Vagina (tissue), 2 donors: ENCODE measurements at regions not wholly inside any gene's neighbourhood (a gene's known extent, or its start where the extent isn't known, plus 50 kb on each side); places are given as distances from the start of the nearest gene placed in this dataset.

Source experiments
- DNase-seq, 2 donors: peaks; one replicate each; pipeline ENCODE4 v3.0.0-alpha.2; 2017; ENCODE audit errors: extremely low spot score in 2 of 2
- H3K27ac ChIP-seq: fragments of 200-600 bp; sonication (generic); one replicate; pipeline ENCODE4 v1.5.1; 2019
- H3K27me3 ChIP-seq: fragments of 200-600 bp; sonication (generic); one replicate; pipeline ENCODE4 v1.5.1; 2019
- H3K36me3 ChIP-seq, 2 donors: fragments of 200-600 bp; sonication (generic); one replicate each; pipeline ENCODE4 v1.5.1; 2017 to 2019
- H3K4me1 ChIP-seq: fragments of 200-600 bp; sonication (generic); one replicate; pipeline ENCODE4 v1.5.1; 2019
- H3K4me3 ChIP-seq, 2 donors: fragments of 200-600 bp; sonication (generic); 1 replicate in 1 of 2; 2 replicates in 1 of 2; pipeline ENCODE4 v1.5.1; 2016 to 2019
- H3K9me3 ChIP-seq: fragments of 200-600 bp; sonication (generic); one replicate; pipeline ENCODE4 v1.5.1; 2019
- CTCF ChIP-seq, 3 experiments: fragments of 450-650 bp in 2 of 3; fragments of 200-600 bp in 1 of 3; sonication (generic) in 1 of 3; IDR thresholded peaks; one replicate each; pipeline ENCODE4 v1.5.1; 2017 to 2019; ENCODE audit warnings: antibody characterized with exemption in 3 of 3, mild to moderate bottlenecking in 2 of 3, moderate library complexity in 2 of 3
- POLR2A ChIP-seq, 2 donors: fragments of 450-650 bp; IDR thresholded peaks; one replicate each; pipeline ENCODE4 v1.6.1; 2017; ENCODE audit warnings: antibody characterized with exemption in 2 of 2, mild to moderate bottlenecking in 2 of 2, moderate library complexity in 2 of 2
- POLR2AphosphoS5 ChIP-seq, 2 donors: sonication (generic); formaldehyde crosslinking; IDR thresholded peaks; one replicate each; pipeline ENCODE4 v1.9.0; 2017; ENCODE audit warnings: antibody characterized with exemption in 2 of 2, mild to moderate bottlenecking in 2 of 2, low read depth in 1 of 2; ENCODE audit not compliant: insufficient read depth in 1 of 2
- intact Hi-C: fragments of 100-400 bp; cut with DNase I; formaldehyde crosslinking; loops from one replicate; pipeline ENCODE4 v1.15.1; 2023

DNA sequence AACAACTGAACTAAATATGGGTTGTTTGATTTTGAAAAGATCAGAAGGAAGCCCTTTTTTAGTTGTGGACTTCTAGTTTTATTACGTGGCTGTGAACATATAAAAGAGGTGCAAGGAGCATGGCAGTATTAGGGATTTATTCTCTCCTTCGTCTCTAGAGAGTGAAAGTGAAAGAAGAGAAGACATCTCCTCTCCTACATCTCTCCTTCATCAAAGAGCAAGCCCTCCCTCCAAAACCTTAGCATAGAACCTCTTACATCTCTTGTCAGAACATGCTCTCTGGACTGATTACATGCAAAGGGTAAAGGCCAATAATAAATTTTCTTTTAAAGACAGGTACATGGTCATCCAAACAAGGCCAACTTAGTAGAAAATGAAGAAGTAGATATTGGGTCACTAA lies 184.3 kb upstream of the IRX1 start:
- TF ChIP-seq POLR2A (IDR thresholded peaks at IDR 0.05) (no peak), POLR2AphosphoS5 (IDR thresholded peaks at IDR 0.05; ENCODE audit: insufficient read depth in 1 of 2, low read depth in 1 of 2) (no peak), CTCF (IDR thresholded peaks at IDR 0.05) (no peak)

GRCh38 chr5:3401635-3402034 lies 194.0 kb upstream of the IRX1 start:
- DNase-seq = peak in 1 of 2 donors; percentile 58
- Histone ChIP-seq H3K36me3 (no peaks in the 10 kb centered on the region), H3K27ac (no peak overlapping the region), H3K4me1 (no peaks in the 10 kb centered on the region), H3K4me3 (no peak overlapping the region), H3K9me3 (no peaks in the 10 kb centered on the region), H3K27me3 (no peaks in the 10 kb centered on the region)
- intact Hi-C loops = no loop called here
- TF ChIP-seq POLR2A (IDR thresholded peaks at IDR 0.05) (no peak), POLR2AphosphoS5 (IDR thresholded peaks at IDR 0.05; ENCODE audit: insufficient read depth in 1 of 2, low read depth in 1 of 2) (no peak), CTCF (IDR thresholded peaks at IDR 0.05) (no peak)

More for the DNA sequence above, 184.3 kb upstream of the IRX1 start:
- no peaks in the 10 kb centered on the region for H3K9me3 ChIP-seq
- no peak overlapping the region for H3K4me3 ChIP-seq
- no peaks in the 10 kb centered on the region for H3K4me1 ChIP-seq
- no peak overlapping the region for H3K27ac ChIP-seq
- no peak for DNase-seq
- intact Hi-C loops = no loop called here
- H3K36me3 ChIP-seq = no peaks in the 10 kb centered on the region
- H3K27me3 ChIP-seq = no peaks in the 10 kb centered on the region

- H3K36me3 ChIP-seq = no peaks in the 10 kb centered on the region
- no peak for DNase-seq
- H3K27me3 ChIP-seq = no peaks in the 10 kb centered on the region
- H3K4me3 ChIP-seq = no peak overlapping the region
- TF ChIP-seq POLR2AphosphoS5 (IDR thresholded peaks at IDR 0.05; ENCODE audit: insufficient read depth in 1 of 2, low read depth in 1 of 2) (no peak), CTCF (IDR thresholded peaks at IDR 0.05) (no peak), POLR2A (IDR thresholded peaks at IDR 0.05) (no peak)
- no peaks in the 10 kb centered on the region for H3K4me1 ChIP-seq
- no peak overlapping the region for H3K27ac ChIP-seq
- H3K9me3 ChIP-seq = no peaks in the 10 kb centered on the region
- intact Hi-C loops = no loop called here
Measured at GRCh38 chr5:3400659-3401058, 195.0 kb upstream of the IRX1 start.

GRCh38 chr5:3394891-3395599 lies 200.6 kb upstream of the IRX1 start:
- no peaks in the 10 kb centered on the region for H3K36me3 ChIP-seq
- TF ChIP-seq POLR2A (IDR thresholded peaks at IDR 0.05) (no peak), CTCF (IDR thresholded peaks at IDR 0.05) (no peak), POLR2AphosphoS5 (IDR thresholded peaks at IDR 0.05; ENCODE audit: insufficient read depth in 1 of 2, low read depth in 1 of 2) (no peak)
- no peaks in the 10 kb centered on the region for H3K9me3 ChIP-seq
- H3K4me3 ChIP-seq = no peak overlapping the region
- H3K27ac ChIP-seq = no peak overlapping the region
- H3K4me1 ChIP-seq = no peaks in the 10 kb centered on the region
- intact Hi-C loops = no loop called here
- DNase-seq = peak in 1 of 2 donors; percentile 34
- no peaks in the 10 kb centered on the region for H3K27me3 ChIP-seq

- no peaks in the 10 kb centered on the region for H3K9me3 ChIP-seq
- no peaks in the 10 kb centered on the region for H3K4me1 ChIP-seq
- H3K36me3 ChIP-seq = no peaks in the 10 kb centered on the region
- no peak overlapping the region for H3K27ac ChIP-seq
- peak in 1 of 2 donors; percentile 80 for DNase-seq
- no peaks in the 10 kb centered on the region for H3K27me3 ChIP-seq
- H3K4me3 ChIP-seq = no peak overlapping the region
- intact Hi-C loops = no loop called here
- no peak for TF ChIP-seq CTCF (IDR thresholded peaks at IDR 0.05)
- TF ChIP-seq POLR2A (IDR thresholded peaks at IDR 0.05) = no peak
- no peak for TF ChIP-seq POLR2AphosphoS5 (IDR thresholded peaks at IDR 0.05; ENCODE audit: insufficient read depth in 1 of 2, low read depth in 1 of 2)
Measured at GRCh38 chr5:3393920-3394597, 201.6 kb upstream of the IRX1 start.
